Activated CD8-positive, alpha-beta memory T cell treated with anti-CD3 and anti-CD28 coated beads, Interleukin-2, amount 10 ng/mL, durations not matched to agents 7 days and 5 days (primary cell): ENCODE measurements at regions not wholly inside any gene's neighbourhood (a gene's known extent, or its start where the extent isn't known, plus 50 kb on each side); places are given as distances from the start of the nearest gene placed in this dataset.
"Not testable (repeated sequence)": the region's sequence is repeated elsewhere in the genome, so short reads cannot be mapped to it uniquely, and the experiment has no call there.

Experiments
- ATAC-seq: fragments of 150-1000 bp; cut with Tn5 transposase; one replicate; pipeline ENCODE4 v1.10.0; 2021; ENCODE audit warnings: moderate library complexity
- CTCF ChIA-PET: fragments of 350-600 bp; sonication (Branson Sonifier 250); formaldehyde crosslinking; loops from one replicate; lab custom pipeline; 2021; ENCODE audit warnings: antibody characterized with exemption; lab: Charles Lee
- DNase-seq: peaks from one replicate; pipeline ENCODE4 v3.0.0-alpha.2; 2020
- H3K27ac Mint-ChIP-seq: one replicate; pipeline ENCODE4 v1.8.0; 2021; ENCODE audit warnings: mild to moderate bottlenecking, mixed read lengths
- H3K27me3 Mint-ChIP-seq: one replicate; pipeline ENCODE4 v1.8.0; 2021; ENCODE audit warnings: mixed read lengths
- H3K36me3 Mint-ChIP-seq: one replicate; pipeline ENCODE4 v1.8.0; 2021; ENCODE audit warnings: mild to moderate bottlenecking, mixed read lengths
- H3K4me1 Mint-ChIP-seq: one replicate; pipeline ENCODE4 v1.8.0; 2021; ENCODE audit warnings: mixed read lengths
- H3K4me3 Mint-ChIP-seq: one replicate; pipeline ENCODE4 v1.8.0; 2021; ENCODE audit warnings: mild to moderate bottlenecking, moderate library complexity, mixed read lengths
- H3K9me3 Mint-ChIP-seq: one replicate; pipeline ENCODE4 v1.8.0; 2022; ENCODE audit warnings: low read depth, mixed read lengths

GRCh38 chr13:79173691-79174090 lies 232.4 kb downstream of the RBM26 start:
- CTCF ChIA-PET, H3K4me1 Mint-ChIP-seq, ATAC-seq, H3K27ac Mint-ChIP-seq, H3K36me3 Mint-ChIP-seq, H3K9me3 Mint-ChIP-seq, DNase-seq, H3K4me3 Mint-ChIP-seq: not testable (repeated sequence)
- H3K27me3 Mint-ChIP-seq, result peaks cover 46% of the 10 kb centered on the region

- CTCF ChIA-PET, ATAC-seq, H3K4me1 Mint-ChIP-seq, H3K4me3 Mint-ChIP-seq, H3K9me3 Mint-ChIP-seq, H3K27ac Mint-ChIP-seq, DNase-seq, H3K36me3 Mint-ChIP-seq: not testable (repeated sequence)
- peaks cover 48% of the 10 kb centered on the region for H3K27me3 Mint-ChIP-seq
Measured at GRCh38 chr13:79172924-79173323, 233.1 kb downstream of the RBM26 start.

- peaks cover 41% of the 10 kb centered on the region for H3K27me3 Mint-ChIP-seq
- H3K27ac Mint-ChIP-seq, result no peak overlapping the region
- no peaks in the 10 kb centered on the region for H3K36me3 Mint-ChIP-seq
- no peak overlapping the region for H3K4me3 Mint-ChIP-seq
- peaks cover 2% of the 10 kb centered on the region for H3K9me3 Mint-ChIP-seq
- CTCF ChIA-PET, result no interaction called here
- DNase-seq (no peak), ATAC-seq (no peak)
- no peaks in the 10 kb centered on the region for H3K4me1 Mint-ChIP-seq
Measured at GRCh38 chr13:79171141-79172061, 234.7 kb downstream of the RBM26 start.

GRCh38 chr13:79160818-79161217 lies 245.2 kb downstream of the RBM26 start:
- ATAC-seq (no peak), DNase-seq (no peak)
- CTCF ChIA-PET, result no interaction called here
- no peaks in the 10 kb centered on the region for H3K4me1 Mint-ChIP-seq
- H3K4me3 Mint-ChIP-seq, result no peak overlapping the region
- H3K27me3 Mint-ChIP-seq, result peaks cover 16% of the 10 kb centered on the region
- H3K27ac Mint-ChIP-seq, result no peak overlapping the region
- no peaks in the 10 kb centered on the region for H3K36me3 Mint-ChIP-seq
- H3K9me3 Mint-ChIP-seq, result no peaks in the 10 kb centered on the region

GRCh38 chr13:79155883-79156282 lies 250.2 kb downstream of the RBM26 start:
- Mint-ChIP-seq H3K36me3 (no peaks in the 10 kb centered on the region), H3K27ac (no peak overlapping the region), H3K27me3 (peaks cover 21% of the 10 kb centered on the region), H3K9me3 (no peaks in the 10 kb centered on the region), H3K4me1 (no peaks in the 10 kb centered on the region), H3K4me3 (no peak overlapping the region)
- ATAC-seq (no peak), DNase-seq (no peak)
- CTCF ChIA-PET, result no interaction called here

GRCh38 chr13:79149210-79149609 lies 256.8 kb downstream of the RBM26 start:
- Mint-ChIP-seq H3K27me3 (peaks cover 7% of the 10 kb centered on the region), H3K4me1 (no peaks in the 10 kb centered on the region), H3K4me3 (no peak overlapping the region), H3K9me3 (peaks cover 2% of the 10 kb centered on the region), H3K36me3 (no peaks in the 10 kb centered on the region), H3K27ac (no peak overlapping the region)
- ATAC-seq, result no peak
- CTCF ChIA-PET, result no interaction called here
- DNase-seq, result no peak

- no peak overlapping the region for H3K27ac Mint-ChIP-seq
- H3K36me3 Mint-ChIP-seq, result no peaks in the 10 kb centered on the region
- H3K9me3 Mint-ChIP-seq, result peaks cover 2% of the 10 kb centered on the region
- peaks cover 6% of the 10 kb centered on the region for H3K27me3 Mint-ChIP-seq
- DNase-seq (no peak), ATAC-seq (no peak)
- CTCF ChIA-PET, result no interaction called here
- H3K4me3 Mint-ChIP-seq, result no peak overlapping the region
- H3K4me1 Mint-ChIP-seq, result no peaks in the 10 kb centered on the region
Measured at GRCh38 chr13:79141082-79141481, 265.0 kb downstream of the RBM26 start.

- Mint-ChIP-seq H3K27ac (no peak overlapping the region), H3K36me3 (no peaks in the 10 kb centered on the region), H3K9me3 (no peaks in the 10 kb centered on the region), H3K27me3 (peaks cover 9% of the 10 kb centered on the region), H3K4me3 (no peak overlapping the region), H3K4me1 (peaks cover 3% of the 10 kb centered on the region)
- DNase-seq (no peak), ATAC-seq (no peak)
- CTCF ChIA-PET, result no interaction called here
Measured at GRCh38 chr13:79128158-79128557, 277.9 kb downstream of the RBM26 start.

GRCh38 chr13:79126706-79127105 lies 279.3 kb downstream of the RBM26 start:
- CTCF ChIA-PET, result no interaction called here
- Mint-ChIP-seq H3K27ac (no peak overlapping the region), H3K9me3 (no peaks in the 10 kb centered on the region), H3K4me1 (peaks cover 3% of the 10 kb centered on the region), H3K4me3 (no peak overlapping the region), H3K27me3 (peaks cover 4% of the 10 kb centered on the region), H3K36me3 (no peaks in the 10 kb centered on the region)
- DNase-seq (no peak), ATAC-seq (no peak)

- ATAC-seq (no peak), DNase-seq (no peak)
- no peak overlapping the region for H3K4me3 Mint-ChIP-seq
- no peaks in the 10 kb centered on the region for H3K36me3 Mint-ChIP-seq
- H3K27me3 Mint-ChIP-seq, result peaks cover 4% of the 10 kb centered on the region
- CTCF ChIA-PET, result no interaction called here
- H3K27ac Mint-ChIP-seq, result no peak overlapping the region
- peaks cover 3% of the 10 kb centered on the region for H3K4me1 Mint-ChIP-seq
- H3K9me3 Mint-ChIP-seq, result no peaks in the 10 kb centered on the region
Measured at GRCh38 chr13:79124183-79124582, 281.9 kb downstream of the RBM26 start.

GRCh38 chr13:79121286-79121685 lies 284.8 kb downstream of the RBM26 start:
- Mint-ChIP-seq H3K27me3 (no peaks in the 10 kb centered on the region), H3K4me3 (no peak overlapping the region), H3K4me1 (no peaks in the 10 kb centered on the region), H3K36me3 (no peaks in the 10 kb centered on the region), H3K9me3 (no peaks in the 10 kb centered on the region), H3K27ac (no peak overlapping the region)
- DNase-seq (no peak), ATAC-seq (no peak)
- CTCF ChIA-PET, result no interaction called here

GRCh38 chr13:79119578-79120107 lies 286.4 kb downstream of the RBM26 start:
- Mint-ChIP-seq H3K27me3 (no peaks in the 10 kb centered on the region), H3K36me3 (no peaks in the 10 kb centered on the region), H3K27ac (no peak overlapping the region), H3K4me1 (no peaks in the 10 kb centered on the region), H3K9me3 (no peaks in the 10 kb centered on the region), H3K4me3 (no peak overlapping the region)
- DNase-seq, result no peak
- CTCF ChIA-PET, result no interaction called here
- ATAC-seq, result no peak

- Mint-ChIP-seq H3K4me3 (no peak overlapping the region), H3K4me1 (no peaks in the 10 kb centered on the region), H3K36me3 (no peaks in the 10 kb centered on the region), H3K27ac (no peak overlapping the region), H3K27me3 (no peaks in the 10 kb centered on the region), H3K9me3 (no peaks in the 10 kb centered on the region)
- no peak for ATAC-seq
- no peak for DNase-seq
- CTCF ChIA-PET, result no interaction called here
Measured at GRCh38 chr13:79112016-79112415, 294.0 kb downstream of the RBM26 start.

GRCh38 chr13:79108914-79109643 lies 297.0 kb downstream of the RBM26 start:
- H3K4me1 Mint-ChIP-seq, result no peaks in the 10 kb centered on the region
- H3K27me3 Mint-ChIP-seq, result peaks cover 11% of the 10 kb centered on the region
- H3K4me3 Mint-ChIP-seq, result no peak overlapping the region
- no peak overlapping the region for H3K27ac Mint-ChIP-seq
- CTCF ChIA-PET, result no interaction called here
- no peaks in the 10 kb centered on the region for H3K36me3 Mint-ChIP-seq
- DNase-seq (no peak), ATAC-seq (no peak)
- H3K9me3 Mint-ChIP-seq, result no peaks in the 10 kb centered on the region
